ENCODE measurements at regions not wholly inside any gene's neighbourhood (a gene's known extent, or its start where the extent isn't known, plus 50 kb on each side); places are given as distances from the start of the nearest gene placed in this dataset.

DNA sequence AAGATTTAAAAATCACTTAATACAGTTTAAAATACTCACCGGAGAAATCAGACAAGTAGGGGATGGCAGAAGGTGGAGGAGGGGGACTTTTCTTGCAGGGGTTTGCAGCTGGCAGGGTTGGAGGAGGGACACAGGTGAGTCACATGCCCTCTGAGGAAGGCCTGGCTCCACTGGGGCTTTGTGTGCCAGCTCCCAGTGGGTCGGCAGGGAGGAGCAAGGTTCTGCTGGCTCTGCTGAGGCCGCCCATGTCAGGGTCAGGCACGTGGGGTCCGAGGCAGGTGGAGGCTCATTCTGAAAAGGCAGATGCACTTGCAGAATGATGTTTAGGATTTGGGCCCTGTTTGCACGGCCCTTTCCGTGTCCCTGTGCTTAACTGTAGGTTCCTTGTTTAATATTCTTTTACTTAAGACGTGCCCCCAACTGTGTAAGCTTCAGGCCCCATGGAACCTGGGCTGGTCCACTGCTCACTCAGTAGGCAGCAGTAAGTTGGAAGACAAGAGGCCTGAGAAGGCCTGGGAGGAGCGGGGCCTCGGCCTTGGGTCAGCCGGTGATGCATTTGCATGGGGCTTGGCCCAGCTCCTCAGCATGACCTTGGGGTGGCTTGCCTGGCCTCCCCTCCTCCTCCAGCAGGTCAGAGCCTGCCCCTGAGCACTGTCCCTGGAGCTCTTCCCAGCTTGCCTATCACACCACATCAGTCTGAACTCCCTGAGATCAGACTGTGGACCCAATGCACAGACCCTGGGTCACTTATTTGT is 141.0 kb downstream of the GLI2 start:
- Histone ChIP-seq H3K4me1 (ENCODE audit: insufficient read depth, low read length) (no peaks in the 10 kb centered on the region), H3K9me2 (replicated peaks; ENCODE audit: low read length) (no peaks in the 10 kb centered on the region), H3K27ac (ENCODE audit: low read length) (no peak overlapping the region), H3K9ac (ENCODE audit: low read length) (no peak overlapping the region), H3K4me3 (ENCODE audit: low read length) (no peak overlapping the region), H3K4me2 (ENCODE audit: low read length) (no peak overlapping the region), H3F3A (ENCODE audit: low read length, unreplicated experiment) (no peaks in the 10 kb centered on the region), H4K20me1 (ENCODE audit: low read length) (no peaks in the 10 kb centered on the region), H3K9me3 (ENCODE audit: low read length) (no peaks in the 10 kb centered on the region), H2AFZ (ENCODE audit: low read length) (no peak overlapping the region), H3K79me2 (ENCODE audit: low read length) (no peaks in the 10 kb centered on the region), H3K36me3 (ENCODE audit: low read depth, low read length) (no peaks in the 10 kb centered on the region), H3K27me3 (ENCODE audit: low read length) (no peaks in the 10 kb centered on the region)
- TF ChIP-seq, protein P1, sequence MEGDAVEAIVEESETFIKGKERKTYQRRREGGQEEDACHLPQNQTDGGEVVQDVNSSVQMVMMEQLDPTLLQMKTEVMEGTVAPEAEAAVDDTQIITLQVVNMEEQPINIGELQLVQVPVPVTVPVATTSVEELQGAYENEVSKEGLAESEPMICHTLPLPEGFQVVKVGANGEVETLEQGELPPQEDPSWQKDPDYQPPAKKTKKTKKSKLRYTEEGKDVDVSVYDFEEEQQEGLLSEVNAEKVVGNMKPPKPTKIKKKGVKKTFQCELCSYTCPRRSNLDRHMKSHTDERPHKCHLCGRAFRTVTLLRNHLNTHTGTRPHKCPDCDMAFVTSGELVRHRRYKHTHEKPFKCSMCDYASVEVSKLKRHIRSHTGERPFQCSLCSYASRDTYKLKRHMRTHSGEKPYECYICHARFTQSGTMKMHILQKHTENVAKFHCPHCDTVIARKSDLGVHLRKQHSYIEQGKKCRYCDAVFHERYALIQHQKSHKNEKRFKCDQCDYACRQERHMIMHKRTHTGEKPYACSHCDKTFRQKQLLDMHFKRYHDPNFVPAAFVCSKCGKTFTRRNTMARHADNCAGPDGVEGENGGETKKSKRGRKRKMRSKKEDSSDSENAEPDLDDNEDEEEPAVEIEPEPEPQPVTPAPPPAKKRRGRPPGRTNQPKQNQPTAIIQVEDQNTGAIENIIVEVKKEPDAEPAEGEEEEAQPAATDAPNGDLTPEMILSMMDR (conservative IDR thresholded peaks at IDR 0.05; ENCODE audit: low read depth, low read length), result no peak
- no peak for TF ChIP-seq EZH2phosphoT487 (IDR thresholded peaks at IDR 0.05; ENCODE audit: borderline replicate concordance, low read length)
- TF ChIP-seq EZH2 (IDR thresholded peaks at IDR 0.05; ENCODE audit: low read length, unreplicated experiment), result no peak
- BruUV-seq (replicated peaks), result no TSS peak
- ChIA-PET POLR2A (ENCODE audit: unreplicated experiment) (no interaction called here), CTCF (no interaction called here)
- no peak for ATAC-seq
- no peak for DNase-seq
- intact Hi-C loops (cut with micrococcal nuclease), result no loop called here

DNA sequence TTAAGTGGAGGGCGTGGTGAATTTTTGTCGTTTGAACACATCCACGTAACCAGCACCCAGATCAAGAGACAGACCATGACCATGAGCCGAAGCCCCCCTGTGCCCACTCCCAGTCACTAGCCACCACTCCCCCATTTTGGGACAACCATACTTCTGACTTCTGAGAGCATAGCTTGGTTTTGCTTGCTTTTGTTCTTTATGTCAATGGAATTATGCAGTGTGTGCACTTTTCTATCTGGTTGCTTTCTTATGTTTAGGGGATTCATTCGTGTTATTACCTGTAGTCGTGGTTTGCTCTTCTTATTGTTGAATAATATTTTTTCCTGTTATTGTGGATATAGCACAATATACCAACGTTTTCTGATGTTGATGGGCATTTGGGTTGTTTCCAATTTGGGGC is 141.7 kb downstream of the GLI2 start:
- TF ChIP-seq, protein P1 (conservative IDR thresholded peaks at IDR 0.05; ENCODE audit: low read depth, low read length), result no peak
- TF ChIP-seq EZH2 (IDR thresholded peaks at IDR 0.05; ENCODE audit: low read length, unreplicated experiment) (no peak), EZH2phosphoT487 (IDR thresholded peaks at IDR 0.05; ENCODE audit: borderline replicate concordance, low read length) (no peak)
- POLR2A ChIA-PET (ENCODE audit: unreplicated experiment), result no interaction called here
- ATAC-seq, result no peak
- H2AFZ ChIP-seq (ENCODE audit: low read length), result no peak overlapping the region
- no peak for DNase-seq
- CTCF ChIA-PET, result no interaction called here
- no peak overlapping the region for H3K4me3 ChIP-seq (ENCODE audit: low read length)
- H3K9me2 ChIP-seq (replicated peaks; ENCODE audit: low read length), result no peaks in the 10 kb centered on the region
- H3K9ac ChIP-seq (ENCODE audit: low read length), result no peak overlapping the region
- no peaks in the 10 kb centered on the region for H3K79me2 ChIP-seq (ENCODE audit: low read length)
- intact Hi-C loops (cut with micrococcal nuclease), result no loop called here
- no peaks in the 10 kb centered on the region for H3K27me3 ChIP-seq (ENCODE audit: low read length)
- no peaks in the 10 kb centered on the region for H3K36me3 ChIP-seq (ENCODE audit: low read depth, low read length)
- no TSS peak for BruUV-seq (replicated peaks)
- no peaks in the 10 kb centered on the region for H4K20me1 ChIP-seq (ENCODE audit: low read length)
- H3F3A ChIP-seq (ENCODE audit: low read length, unreplicated experiment), result no peaks in the 10 kb centered on the region
- H3K9me3 ChIP-seq (ENCODE audit: low read length), result no peaks in the 10 kb centered on the region
- H3K4me1 ChIP-seq (ENCODE audit: insufficient read depth, low read length), result no peaks in the 10 kb centered on the region
- no peak overlapping the region for H3K27ac ChIP-seq (ENCODE audit: low read length)
- H3K4me2 ChIP-seq (ENCODE audit: low read length), result no peak overlapping the region

DNA sequence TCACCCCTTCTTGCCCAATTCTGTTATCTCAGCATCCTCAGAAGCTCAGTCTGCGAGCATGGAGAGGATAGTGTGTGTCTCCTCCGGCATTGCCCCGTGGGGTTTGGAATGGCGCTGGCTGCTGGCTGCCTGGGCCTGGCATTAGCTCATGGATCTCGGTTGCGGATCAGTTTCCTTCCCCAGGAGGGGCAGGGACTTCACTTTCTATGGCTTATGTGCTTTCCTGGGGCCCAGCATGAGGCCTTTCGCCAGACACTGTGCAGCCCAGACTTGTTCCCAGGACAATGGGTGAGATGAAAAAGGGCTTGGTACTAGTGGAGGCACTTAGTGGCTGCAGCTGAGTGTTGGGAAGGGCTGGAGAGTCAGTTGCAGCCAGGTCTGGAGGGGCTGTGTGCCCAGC is 143.3 kb downstream of the GLI2 start:
- TF ChIP-seq EZH2 (IDR thresholded peaks at IDR 0.05; ENCODE audit: low read length, unreplicated experiment), result no peak
- no peak for TF ChIP-seq EZH2phosphoT487 (IDR thresholded peaks at IDR 0.05; ENCODE audit: borderline replicate concordance, low read length)
- TF ChIP-seq, protein P1 (conservative IDR thresholded peaks at IDR 0.05; ENCODE audit: low read depth, low read length), result no peak
- DNase-seq (no peak), ATAC-seq (no peak)
- intact Hi-C loops (cut with micrococcal nuclease), result no loop called here
- Histone ChIP-seq H3K79me2 (ENCODE audit: low read length) (no peaks in the 10 kb centered on the region), H3K9me2 (replicated peaks; ENCODE audit: low read length) (no peaks in the 10 kb centered on the region), H3K27me3 (ENCODE audit: low read length) (no peaks in the 10 kb centered on the region), H3K9ac (ENCODE audit: low read length) (no peak overlapping the region), H3K4me1 (ENCODE audit: insufficient read depth, low read length) (no peaks in the 10 kb centered on the region), H3F3A (ENCODE audit: low read length, unreplicated experiment) (no peaks in the 10 kb centered on the region), H4K20me1 (ENCODE audit: low read length) (no peaks in the 10 kb centered on the region), H2AFZ (ENCODE audit: low read length) (no peak overlapping the region), H3K4me3 (ENCODE audit: low read length) (no peak overlapping the region), H3K9me3 (ENCODE audit: low read length) (no peaks in the 10 kb centered on the region), H3K27ac (ENCODE audit: low read length) (no peak overlapping the region), H3K4me2 (ENCODE audit: low read length) (no peak overlapping the region), H3K36me3 (ENCODE audit: low read depth, low read length) (no peaks in the 10 kb centered on the region)
- no TSS peak for BruUV-seq (replicated peaks)
- POLR2A ChIA-PET (ENCODE audit: unreplicated experiment), result no interaction called here
- CTCF ChIA-PET, result no interaction called here

Measured in PC-3 (cell line).